Embryonic facial prominence (tissue), 1 donor: ENCODE measurements at regions not wholly inside any gene's neighbourhood (a gene's known extent, or its start where the extent isn't known, plus 50 kb on each side); places are given as distances from the start of the nearest gene placed in this dataset.
"Not testable (repeated sequence)": the region's sequence is repeated elsewhere in the genome, so short reads cannot be mapped to it uniquely, and the experiment has no call there.

Source experiments
- DNase-seq: peaks from one replicate; pipeline ENCODE4 v3.0.0-alpha.2; 2016; ENCODE audit errors: extremely low spot score

DNA sequence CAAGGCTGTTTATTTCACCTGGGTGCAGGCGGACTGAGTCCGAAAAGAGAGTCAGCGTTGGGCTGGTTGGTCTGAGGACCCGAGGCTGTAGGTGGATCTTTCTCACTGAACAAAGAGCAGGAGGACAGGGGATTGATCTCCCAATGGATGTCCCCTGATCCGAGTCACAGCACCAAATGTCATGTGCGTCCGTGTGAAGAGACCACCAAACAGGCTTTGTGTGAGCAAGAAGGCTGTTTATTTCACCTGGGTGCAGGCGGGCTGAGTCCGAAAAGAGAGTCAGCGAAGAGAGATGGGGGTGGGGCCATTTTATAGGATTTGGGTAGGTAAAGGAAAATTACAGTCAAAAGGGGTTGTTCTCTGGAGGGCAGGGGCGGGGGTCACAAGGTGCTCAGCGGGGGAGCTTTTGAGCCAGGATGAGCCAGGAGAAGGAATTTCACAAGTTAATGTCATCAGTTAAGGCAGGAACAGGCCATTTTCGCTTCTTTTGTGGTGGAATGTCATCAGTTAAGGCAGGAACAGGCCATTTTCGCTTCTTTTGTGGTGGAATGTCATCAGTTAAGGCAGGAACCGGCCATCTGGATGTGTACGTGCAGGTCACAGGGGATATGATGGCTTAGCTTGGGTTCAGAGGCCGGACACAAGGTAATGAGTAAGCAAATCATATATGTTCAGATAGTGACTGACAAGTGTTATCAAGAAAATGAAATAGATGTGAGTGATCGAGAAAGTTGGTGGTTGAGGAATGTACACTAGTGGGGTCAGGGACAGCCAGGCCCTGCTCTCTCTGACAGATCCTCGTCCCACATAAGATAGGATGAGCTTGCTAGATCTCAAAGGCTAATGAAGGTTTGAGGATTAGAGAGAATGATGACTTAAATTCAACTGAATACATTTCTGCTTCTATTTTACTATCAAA is 760.0 kb downstream of the KCNT2 start:
- DNase-seq = not testable (repeated sequence)

- no peak for DNase-seq
Measured at GRCh38 chr1:195831789-195832188, 776.5 kb downstream of the KCNT2 start.

- DNase-seq = no peak
Measured at GRCh38 chr1:195828325-195828724, 779.9 kb downstream of the KCNT2 start.

DNA sequence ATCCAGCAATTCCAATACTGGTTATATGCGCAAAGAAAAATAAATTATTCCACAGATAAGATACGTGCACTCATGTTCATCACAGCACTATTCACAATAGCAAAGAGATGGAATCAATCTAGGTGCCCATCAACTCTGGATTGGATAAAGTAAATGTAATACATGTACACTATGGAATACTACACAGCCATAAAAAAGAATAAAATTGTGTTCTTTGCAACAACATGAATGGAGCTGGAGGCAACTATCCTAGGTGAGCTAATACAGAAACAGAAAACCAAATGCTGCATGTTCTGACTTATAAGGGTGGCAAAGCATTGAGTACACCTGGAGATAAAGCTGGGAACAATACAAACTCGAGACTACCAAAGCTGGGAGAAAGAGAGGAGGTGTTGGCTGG is 787.3 kb downstream of the KCNT2 start:
- no peak for DNase-seq

DNA sequence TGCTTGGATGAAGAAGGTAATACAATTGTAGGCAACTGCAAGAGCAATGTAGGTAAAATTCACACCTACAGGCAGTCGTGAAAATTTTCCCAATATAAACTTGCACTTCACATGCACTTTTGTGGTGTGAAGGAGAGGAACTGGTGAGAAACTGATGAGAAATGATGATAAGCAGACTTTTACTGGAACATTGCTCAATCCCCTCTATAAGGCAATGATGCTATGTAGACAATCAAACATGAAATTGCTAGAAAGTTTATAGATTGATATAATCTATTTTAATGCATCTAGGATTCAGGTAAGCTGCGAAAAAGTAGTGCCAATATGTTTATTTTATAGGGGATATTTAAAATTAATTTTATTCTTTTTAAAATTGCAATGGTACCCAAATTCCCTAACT is 802.2 kb downstream of the KCNT2 start:
- DNase-seq = no peak

DNA sequence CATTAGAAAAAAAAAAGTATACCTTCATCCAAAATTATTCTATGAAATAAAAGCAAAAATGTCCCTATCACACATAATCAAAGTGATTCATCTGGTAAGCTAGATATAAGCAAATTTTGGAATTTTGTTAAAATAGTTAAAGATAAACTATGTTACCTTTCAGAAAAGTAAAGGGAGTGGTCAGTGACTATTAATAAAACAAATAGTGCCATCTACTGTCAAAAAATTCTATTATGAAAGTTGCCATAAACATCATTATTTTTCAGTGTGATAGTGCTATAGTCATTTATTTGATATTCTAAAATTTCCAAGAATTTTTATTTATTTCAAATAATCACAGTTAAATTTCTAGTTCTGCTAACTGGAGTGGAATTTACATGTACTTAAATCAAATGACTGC is 803.7 kb downstream of the KCNT2 start:
- DNase-seq = no peak

DNA sequence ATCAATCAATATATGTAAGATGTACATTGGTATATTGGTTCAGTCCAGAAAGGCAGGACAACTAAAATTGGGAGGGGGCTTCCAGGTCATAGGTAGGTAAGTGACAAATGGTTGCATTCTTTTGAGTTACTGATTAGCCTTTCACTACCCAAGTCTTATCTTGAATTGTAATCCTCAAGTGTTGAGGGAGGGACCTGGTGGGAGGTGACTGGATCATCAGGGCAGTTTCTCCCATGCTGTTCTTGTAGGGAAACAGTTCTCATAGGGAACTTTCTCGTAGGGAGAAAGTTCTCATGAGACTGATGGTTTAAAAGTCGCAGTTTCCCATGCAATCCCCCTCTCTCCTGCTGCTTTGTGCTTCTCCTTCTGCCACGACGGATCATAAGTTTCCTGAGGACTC is 809.2 kb downstream of the KCNT2 start:
- DNase-seq = no peak

GRCh38 chr1:195794225-195794624 is 814.0 kb downstream of the KCNT2 start:
- no peak for DNase-seq

GRCh38 chr1:195791796-195792195 is 816.4 kb downstream of the KCNT2 start:
- no peak for DNase-seq

GRCh38 chr1:195790514-195791168 is 817.6 kb downstream of the KCNT2 start:
- DNase-seq = no peak

GRCh38 chr1:195789321-195789720 is 818.9 kb downstream of the KCNT2 start:
- DNase-seq = no peak

GRCh38 chr1:195788721-195789120 is 819.5 kb downstream of the KCNT2 start:
- no peak for DNase-seq

GRCh38 chr1:195785830-195786229 is 822.4 kb downstream of the KCNT2 start:
- no peak for DNase-seq

- no peak for DNase-seq
Measured at GRCh38 chr1:195773931-195774330, 834.3 kb downstream of the KCNT2 start.

DNA sequence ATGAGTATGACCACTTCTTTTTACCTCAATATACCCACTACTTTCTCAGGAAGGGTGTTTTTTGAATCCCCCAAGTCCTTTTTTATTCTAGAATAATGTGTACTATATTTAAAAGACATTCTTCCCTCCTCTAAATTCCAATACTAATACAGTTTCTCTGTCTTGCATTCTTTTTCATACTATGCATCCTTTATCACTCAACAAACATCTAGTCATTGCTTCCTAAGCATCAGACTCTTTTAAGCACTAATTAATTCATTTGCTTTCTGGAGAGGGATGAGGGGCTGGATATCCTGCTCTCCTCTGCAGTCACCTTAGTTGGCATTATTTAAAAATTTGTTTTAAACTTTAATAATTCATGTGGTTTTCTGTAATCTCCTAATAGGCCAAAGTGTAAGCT is 838.8 kb downstream of the KCNT2 start:
- no peak for DNase-seq

DNA sequence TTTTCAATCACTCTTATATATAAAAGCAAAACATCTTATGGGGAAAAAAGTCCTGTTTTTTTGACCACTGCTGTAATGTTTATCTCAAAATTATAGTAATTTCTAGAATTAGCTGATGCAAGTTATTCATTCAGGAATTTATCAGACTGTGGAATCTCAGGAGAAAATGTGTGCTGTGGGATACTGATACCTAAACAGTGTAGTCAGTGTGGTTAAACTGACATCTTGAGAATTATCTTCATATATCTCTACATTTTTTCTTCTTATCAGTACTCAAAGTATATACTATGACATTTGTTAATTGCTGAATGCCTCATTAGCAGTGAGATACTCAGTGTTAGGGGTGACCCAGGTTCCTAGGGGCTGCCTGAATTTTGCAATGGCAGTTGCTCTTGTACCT is 839.3 kb downstream of the KCNT2 start:
- no peak for DNase-seq

DNA sequence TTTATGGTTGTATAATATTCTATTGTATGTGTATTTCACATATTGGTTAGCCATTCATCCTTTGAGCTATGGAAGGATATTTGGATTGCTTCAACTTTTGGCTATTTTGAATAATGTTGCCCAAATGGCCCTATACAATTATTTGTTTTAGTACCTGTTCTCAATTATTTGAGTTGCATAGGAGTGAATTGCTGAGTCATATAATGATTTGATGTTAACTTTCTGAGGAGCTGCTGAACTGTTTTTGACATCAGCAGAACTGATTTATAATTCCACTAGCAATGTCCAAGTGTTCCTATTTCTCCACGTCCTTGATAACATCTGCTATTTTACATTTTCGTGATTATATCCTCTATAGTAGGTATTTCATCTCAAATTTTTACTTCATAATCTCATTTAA is 839.9 kb downstream of the KCNT2 start:
- no peak for DNase-seq

DNA sequence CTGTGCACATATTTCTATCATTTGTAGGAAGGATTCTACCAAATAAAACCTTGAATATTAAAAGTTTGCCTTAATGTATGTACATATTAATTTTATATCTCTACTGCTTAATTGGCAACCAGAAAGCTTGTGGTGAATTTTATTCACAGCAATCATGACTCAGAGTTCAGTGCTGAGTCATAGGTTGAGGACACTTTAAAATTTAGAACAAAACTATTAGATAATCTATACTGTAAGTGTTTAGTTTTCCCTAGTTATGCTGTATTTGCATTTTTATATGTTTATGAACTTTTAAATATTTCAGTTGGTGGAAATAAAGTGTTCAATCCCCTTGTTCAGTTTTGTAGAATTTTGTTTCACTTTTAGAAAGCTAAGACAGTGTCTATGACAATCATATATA is 841.5 kb downstream of the KCNT2 start:
- no peak for DNase-seq

DNA sequence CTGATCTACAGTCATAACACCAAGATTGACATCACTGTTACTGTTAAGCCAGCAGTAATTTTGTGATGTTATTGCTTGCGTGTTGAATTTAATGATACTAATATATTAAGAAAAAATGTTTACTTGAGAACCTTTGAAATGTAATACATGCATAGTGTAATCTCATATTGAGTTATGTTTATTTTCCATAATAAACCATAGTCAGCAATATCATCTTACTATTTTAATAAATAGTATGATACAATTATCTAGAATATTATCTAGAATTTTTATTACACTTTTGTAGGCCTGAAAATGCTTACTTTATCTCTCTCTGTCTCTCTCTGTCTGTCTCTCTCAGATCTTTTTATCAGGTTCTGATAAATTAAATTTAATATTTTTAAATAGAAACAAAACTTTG is 843.1 kb downstream of the KCNT2 start:
- DNase-seq = no peak

- no peak for DNase-seq
Measured at GRCh38 chr1:195763907-195764374, 844.3 kb downstream of the KCNT2 start.

DNA sequence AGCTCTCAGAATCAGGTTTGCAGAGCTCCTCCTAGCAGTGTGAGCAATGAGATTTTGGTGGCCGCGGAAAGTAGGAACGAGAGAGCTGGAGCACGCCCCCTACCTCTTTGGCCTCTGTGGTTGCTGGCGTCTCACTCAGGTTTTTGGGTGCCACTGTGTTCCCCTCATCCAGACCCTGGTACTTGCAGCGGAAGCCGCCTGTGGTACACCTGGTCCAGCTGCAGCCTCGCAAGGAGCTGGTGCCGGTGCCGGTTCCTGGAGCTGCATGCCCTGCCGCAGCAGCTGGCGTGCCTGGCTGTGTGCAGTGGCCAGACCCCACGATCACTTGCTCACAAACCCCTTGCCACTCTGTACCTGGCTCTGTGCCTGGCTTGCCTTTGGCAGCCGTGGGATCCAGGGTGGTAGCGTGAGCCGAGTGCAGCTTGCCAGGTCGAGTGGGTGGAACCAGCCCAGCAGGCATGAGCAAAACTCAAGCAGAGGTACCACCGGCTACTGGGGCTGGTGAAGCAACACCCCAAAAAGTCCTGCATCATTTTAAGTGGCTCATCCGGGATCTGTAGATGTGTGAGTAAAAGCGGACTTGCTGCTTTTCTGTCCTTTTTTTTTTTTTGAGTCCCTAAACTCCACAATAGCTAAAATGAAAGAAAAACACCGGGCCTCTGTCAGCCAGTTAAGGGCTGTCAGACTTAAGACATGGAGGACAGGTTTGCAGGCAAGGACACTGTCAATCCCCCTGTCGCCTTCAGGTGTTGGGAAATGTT is 844.9 kb downstream of the KCNT2 start:
- DNase-seq = no peak

- no peak for DNase-seq
Measured at GRCh38 chr1:195761104-195761503, 847.1 kb downstream of the KCNT2 start.
